Inflammatory macrophage treated with lipopolysaccharide for 4 hours (primary cell): ENCODE measurements at regions not wholly inside any gene's neighbourhood (a gene's known extent, or its start where the extent isn't known, plus 50 kb on each side); places are given as distances from the start of the nearest gene placed in this dataset.
"Not testable (repeated sequence)": the region's sequence is repeated elsewhere in the genome, so short reads cannot be mapped to it uniquely, and the experiment has no call there.

ENCODE experiments used
- DNase-seq: peaks from one replicate; pipeline ENCODE4 v3.0.0-alpha.2; 2020

GRCh38 chr11:98621767-98622166 lies 399.0 kb upstream of the CNTN5 start:
- DNase-seq, result no peak

- DNase-seq, result no peak
Measured at GRCh38 chr11:98625526-98625925, 395.2 kb upstream of the CNTN5 start.

GRCh38 chr11:98630736-98631135 lies 390.0 kb upstream of the CNTN5 start:
- DNase-seq, result no peak

DNA sequence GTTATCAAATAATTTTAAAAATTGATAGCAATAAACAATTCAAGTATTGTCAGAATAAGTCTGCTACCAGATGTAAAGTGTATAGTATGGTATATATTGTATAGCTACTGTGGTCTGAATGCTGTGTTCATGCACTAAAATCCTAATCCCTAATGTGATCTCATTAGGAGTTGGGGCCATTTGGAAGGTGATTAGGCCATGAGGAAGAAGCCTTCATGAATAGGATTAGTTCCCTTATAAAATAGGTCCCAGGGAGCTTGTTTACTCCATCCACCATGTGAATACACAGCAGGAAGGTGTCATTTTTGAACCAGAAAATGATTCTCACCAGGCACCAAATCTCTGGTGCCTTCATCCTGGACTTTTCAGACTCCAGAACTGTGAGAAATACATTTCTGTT lies 363.0 kb upstream of the CNTN5 start:
- no peak for DNase-seq

GRCh38 chr11:98659431-98659830 lies 361.3 kb upstream of the CNTN5 start:
- no peak for DNase-seq

DNA sequence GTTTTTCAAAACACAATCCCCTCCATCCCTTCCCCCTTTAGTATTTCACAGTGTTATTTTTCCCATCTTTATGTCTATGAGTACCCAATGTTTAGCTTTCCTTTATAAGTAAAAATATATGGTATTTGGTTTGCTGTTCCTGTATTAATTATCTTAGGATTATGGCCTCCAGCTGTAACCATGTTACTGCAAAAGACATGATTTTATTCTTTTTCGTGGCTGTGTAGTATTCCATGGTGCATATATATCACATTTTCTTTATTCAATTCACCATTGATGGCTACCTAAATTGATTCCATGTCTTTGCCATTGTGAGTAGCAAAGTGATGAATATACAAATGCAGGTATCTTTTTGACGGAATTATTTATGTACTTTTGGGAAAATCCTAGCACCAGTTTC lies 346.4 kb upstream of the CNTN5 start:
- no peak for DNase-seq

DNA sequence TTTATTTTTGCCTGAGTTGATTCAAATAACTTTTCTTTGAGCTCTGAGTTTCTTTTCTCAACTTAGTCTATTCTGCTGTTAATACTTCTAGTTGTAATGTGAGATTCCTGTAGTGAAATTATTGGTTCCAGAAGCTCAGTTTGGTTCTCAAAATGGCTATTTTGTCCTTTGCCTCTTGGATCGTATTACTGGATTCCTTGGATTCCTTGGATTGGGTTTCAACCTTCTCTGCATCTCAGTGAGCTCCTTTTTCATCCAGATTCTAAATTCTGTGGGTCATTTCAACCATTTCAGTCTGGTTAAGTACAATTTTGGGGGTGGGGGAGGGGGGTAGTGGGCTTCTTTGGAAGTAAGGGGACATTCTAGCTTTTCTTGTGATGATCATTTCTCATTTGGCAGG lies 341.1 kb upstream of the CNTN5 start:
- DNase-seq, result no peak

GRCh38 chr11:98701541-98701940 lies 319.2 kb upstream of the CNTN5 start:
- no peak for DNase-seq

DNA sequence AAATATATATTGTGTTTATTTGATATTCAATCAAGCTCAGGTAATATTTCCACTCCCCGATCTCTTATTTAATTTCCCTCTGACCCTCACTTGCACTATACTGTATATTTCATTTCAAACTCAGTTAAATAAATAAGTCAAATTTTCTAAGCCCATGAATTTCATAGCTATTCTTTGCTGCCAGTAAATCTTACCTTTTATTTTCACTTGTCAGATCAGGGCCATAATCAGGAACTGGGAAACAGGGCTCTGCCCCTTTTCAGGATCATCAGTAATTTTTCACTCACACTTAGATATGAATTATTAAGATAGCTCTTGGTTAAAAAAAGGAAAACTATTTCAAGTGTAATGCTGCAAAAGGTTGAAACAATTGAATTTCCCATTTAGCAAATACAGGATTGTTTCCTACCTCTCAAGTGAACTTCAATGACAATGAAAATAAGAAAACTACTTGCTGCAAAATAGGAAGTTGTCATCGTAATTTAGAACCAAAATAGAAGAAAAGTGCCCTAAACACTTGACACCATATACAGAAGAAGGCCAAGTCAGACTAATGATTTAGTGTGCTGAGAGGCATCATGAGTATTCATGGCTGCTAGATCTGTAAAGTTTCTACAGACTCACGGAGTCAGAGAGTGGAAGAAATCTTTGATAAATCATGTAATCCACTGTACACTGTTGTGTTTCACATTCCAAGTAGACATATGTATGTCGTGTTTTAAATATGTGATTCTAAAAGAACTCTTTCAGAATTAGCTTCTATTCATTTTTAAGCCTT lies 316.8 kb upstream of the CNTN5 start:
- DNase-seq, result no peak

DNA sequence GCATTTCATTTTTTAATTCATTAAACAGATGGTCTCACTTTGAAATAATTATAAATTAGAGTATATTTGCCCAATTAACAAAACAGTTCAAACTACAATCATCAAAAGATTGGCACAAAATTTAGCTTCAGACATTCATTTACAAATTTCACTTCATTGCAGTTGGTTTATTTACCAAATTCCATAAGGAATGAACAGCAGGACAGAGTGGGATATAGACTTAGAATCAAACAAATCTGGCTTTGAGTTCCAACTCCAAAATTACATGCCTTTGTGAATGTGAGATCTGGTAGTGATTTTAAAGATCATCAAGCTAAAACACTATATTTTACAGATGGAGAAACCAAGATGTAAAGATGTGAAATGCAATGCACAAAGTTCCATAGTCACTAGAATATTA lies 310.7 kb upstream of the CNTN5 start:
- DNase-seq, result no peak

GRCh38 chr11:98710986-98711385 lies 309.8 kb upstream of the CNTN5 start:
- no peak for DNase-seq

DNA sequence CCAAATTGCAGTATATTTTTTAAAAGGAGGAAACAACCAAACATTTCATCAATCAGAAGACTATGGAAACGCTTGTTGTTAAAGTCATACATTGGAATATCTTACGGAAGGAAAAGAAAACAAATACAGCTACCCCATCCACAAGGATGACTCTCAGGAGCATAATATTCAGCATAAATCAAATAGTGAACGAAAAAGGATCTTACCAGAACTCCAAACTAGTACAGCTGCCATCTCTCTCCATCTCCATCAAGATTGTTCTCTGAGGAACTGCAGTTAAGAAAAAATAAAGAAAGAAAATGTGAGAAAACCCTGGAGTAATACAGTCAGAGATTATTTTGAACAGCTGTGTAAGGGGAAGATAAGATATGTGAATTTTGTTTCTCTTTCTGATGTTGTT lies 299.8 kb upstream of the CNTN5 start:
- no peak for DNase-seq

DNA sequence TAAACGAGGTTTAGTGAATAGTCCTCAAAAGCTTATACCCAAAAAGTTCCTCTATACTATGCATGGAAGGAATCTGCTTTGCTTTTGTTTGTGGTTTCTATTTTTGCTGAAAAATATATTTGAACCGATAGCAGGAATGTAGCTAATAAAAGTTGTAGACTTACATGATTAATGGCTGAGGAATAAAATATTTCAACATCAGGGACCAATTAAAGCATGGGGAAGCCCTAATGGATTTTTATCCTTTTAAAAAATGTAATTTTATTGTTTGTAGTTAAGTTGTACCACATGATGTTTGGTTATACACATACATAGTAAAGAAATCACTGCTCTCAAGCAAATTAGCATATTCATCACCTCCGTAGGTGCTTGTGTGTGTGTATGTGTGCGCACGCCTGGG lies 295.3 kb upstream of the CNTN5 start:
- no peak for DNase-seq

DNA sequence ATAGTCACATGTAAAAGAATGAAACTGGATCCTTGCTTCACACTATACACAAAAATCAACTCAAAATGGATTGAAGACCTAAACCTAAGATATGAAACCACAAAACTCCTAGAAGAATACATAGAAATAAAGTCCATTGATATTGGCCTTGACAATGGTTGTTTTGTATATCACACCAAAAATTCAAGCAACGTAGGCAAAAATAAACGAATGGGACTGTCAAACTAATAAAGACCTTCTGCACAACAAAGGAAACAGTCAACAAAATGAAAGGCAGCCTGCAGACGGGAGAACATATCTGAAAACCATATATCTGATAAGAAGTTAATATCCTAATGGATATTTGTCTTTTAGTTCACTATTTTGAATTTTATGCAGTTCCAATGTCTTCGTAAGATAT lies 292.3 kb upstream of the CNTN5 start:
- no peak for DNase-seq

GRCh38 chr11:98729118-98729517 lies 291.6 kb upstream of the CNTN5 start:
- DNase-seq, result no peak

- DNase-seq, result no peak
Measured at GRCh38 chr11:98732947-98733346, 287.8 kb upstream of the CNTN5 start.

DNA sequence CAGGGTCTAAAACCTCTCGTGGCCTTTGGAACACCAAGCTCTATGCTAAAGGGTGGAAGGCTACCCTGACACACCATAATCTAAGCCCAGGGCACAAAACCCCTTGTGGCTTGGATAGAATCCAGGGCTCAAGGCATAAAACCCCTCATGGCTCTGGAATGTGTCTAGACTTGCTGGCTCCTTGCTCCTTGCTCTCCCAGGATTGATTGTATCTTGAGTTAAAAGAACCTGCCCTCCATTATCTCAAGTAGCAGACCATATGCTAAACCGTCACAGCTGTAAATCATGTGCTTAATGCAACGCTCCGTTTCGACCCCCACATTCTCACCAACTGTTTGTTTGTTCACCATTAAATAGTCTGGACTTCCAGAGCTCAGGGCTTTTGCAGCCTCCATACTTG lies 287.4 kb upstream of the CNTN5 start:
- not testable (repeated sequence) for DNase-seq

DNA sequence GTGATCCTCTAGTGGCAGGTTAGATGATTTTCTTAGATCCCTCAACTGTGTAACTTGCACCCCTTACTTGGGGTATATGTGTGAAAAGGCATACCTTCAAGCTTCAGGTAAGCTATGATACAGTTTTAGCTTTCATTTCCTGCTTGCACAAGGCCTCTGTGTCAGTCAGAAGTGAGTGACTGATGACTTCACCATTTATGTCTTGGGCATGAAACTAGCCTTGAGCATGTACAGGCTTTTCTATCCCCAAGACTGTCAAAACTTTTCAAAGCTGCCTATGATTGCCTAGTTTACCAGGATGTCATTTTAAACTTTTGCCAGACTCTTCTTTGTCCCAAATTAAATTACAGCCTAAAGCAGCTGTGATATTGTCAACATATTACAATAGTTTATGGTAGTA lies 286.1 kb upstream of the CNTN5 start:
- DNase-seq, result no peak

DNA sequence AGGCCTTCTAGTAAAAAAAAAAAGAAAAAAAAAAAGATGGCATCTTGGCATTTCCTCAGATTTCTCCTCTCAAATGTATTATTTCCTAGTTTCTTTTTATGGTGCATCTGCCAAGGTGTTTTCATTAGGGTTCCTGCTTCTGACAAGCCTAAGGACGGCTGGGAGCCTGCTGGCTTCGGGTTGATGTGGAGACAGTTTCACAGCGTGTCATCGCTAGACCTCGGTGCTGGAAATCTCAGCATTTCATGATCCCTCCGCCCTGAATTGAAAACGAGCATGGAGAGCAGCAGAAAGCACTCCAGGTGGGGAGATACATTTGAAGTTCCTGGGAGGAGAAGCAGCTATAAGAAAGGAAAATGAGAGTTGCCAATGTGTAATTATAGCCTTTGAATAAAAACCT lies 283.9 kb upstream of the CNTN5 start:
- DNase-seq, result no peak

GRCh38 chr11:98740321-98740720 lies 280.4 kb upstream of the CNTN5 start:
- no peak for DNase-seq

DNA sequence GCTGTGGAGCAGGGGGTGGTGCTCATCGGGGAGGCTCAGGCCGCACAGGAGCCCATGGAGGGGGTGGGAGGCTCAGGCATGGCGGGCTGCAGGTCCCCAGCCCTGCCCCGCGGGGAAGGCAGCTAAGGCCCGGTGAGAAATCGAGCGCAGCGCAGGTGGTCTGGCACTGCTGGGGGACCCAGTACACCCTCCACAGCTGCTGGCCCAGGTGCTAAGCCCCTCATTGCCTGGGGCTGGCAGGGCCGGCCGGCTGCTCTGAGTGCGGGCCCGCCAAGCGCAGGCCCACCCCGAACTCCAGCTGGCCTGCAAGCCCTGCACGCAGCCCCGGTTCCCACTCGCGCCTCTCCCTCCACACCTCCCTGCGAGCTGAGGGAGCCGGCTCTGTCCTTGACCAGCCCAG lies 257.3 kb upstream of the CNTN5 start:
- not testable (repeated sequence) for DNase-seq

- DNase-seq, result no peak
Measured at GRCh38 chr11:98766903-98767302, 253.8 kb upstream of the CNTN5 start.

DNA sequence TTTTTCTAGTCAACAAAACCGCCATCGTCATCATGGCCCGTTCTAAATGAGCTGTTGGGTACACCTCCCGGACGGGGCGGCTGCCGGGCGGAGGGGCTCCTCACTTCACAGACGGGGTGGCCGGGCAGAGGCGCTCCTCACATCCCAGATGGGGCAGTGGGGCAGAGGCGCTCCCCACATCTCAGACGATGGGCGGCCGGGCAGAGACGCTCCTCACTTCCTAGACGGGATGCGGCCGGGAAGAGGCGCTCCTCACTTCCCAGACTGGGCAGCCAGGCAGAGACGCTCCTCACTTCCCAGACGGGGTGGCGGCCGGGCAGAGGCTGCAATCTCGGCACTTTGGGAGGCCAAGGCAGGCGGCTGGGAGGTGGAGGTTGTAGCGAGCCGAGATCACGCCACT lies 250.7 kb upstream of the CNTN5 start:
- DNase-seq, result not testable (repeated sequence)

GRCh38 chr11:98771791-98772190 lies 249.0 kb upstream of the CNTN5 start:
- DNase-seq, result no peak

- no peak for DNase-seq
Measured at GRCh38 chr11:98772893-98773292, 247.9 kb upstream of the CNTN5 start.
